ENCODE measurements at regions not wholly inside any gene's neighbourhood (a gene's known extent, or its start where the extent isn't known, plus 50 kb on each side); places are given as distances from the start of the nearest gene placed in this dataset.

GRCh38 chr9:85155352-85155751 lies 485.8 kb downstream of the NTRK2 start:
- POLR2A ChIA-PET (ENCODE audit: low non-redundant PET): no interaction called here

GRCh38 chr9:85151741-85152140 lies 482.2 kb downstream of the NTRK2 start:
- no peak overlapping the region for H3K27ac ChIP-seq (ENCODE audit: low read depth, low read length, poor library complexity, severe bottlenecking)
- H3K9me3 ChIP-seq (ENCODE audit: low read depth, low read length, poor library complexity, severe bottlenecking): no peaks in the 10 kb centered on the region
- DNase-seq (ENCODE audit: low spot score): no peak
- no peaks in the 10 kb centered on the region for H3K4me1 ChIP-seq (ENCODE audit: insufficient read depth, low read length, poor library complexity, severe bottlenecking)
- intact Hi-C loops (cut with micrococcal nuclease; ENCODE audit: unreplicated experiment): no loop called here
- ChIA-PET CTCF (no interaction called here), POLR2A (ENCODE audit: low non-redundant PET) (no interaction called here)
- TF ChIP-seq CTCF (conservative IDR thresholded peaks at IDR 0.05; ENCODE audit: low read depth, low read length): no peak
- TF ChIP-seq EZH2 (IDR thresholded peaks at IDR 0.05; ENCODE audit: borderline replicate concordance, low read depth, low read length, poor library complexity, severe bottlenecking): no peak
- BruUV-seq (replicated peaks): no TSS peak
- H3K36me3 ChIP-seq (ENCODE audit: insufficient read depth, low read length, poor library complexity, severe bottlenecking): no peaks in the 10 kb centered on the region
- H3K4me3 ChIP-seq (ENCODE audit: low read depth, low read length, poor library complexity, severe bottlenecking): no peak overlapping the region
- peaks cover 4% of the 10 kb centered on the region for H3K27me3 ChIP-seq (replicated peaks; ENCODE audit: insufficient read depth, low read depth, low read length, poor library complexity)

More at GRCh38 chr9:85155352-85155751, 485.8 kb downstream of the NTRK2 start:
- Histone ChIP-seq H3K27me3 (replicated peaks; ENCODE audit: insufficient read depth, low read depth, low read length, poor library complexity) (peaks cover 4% of the 10 kb centered on the region), H3K4me1 (ENCODE audit: insufficient read depth, low read length, poor library complexity, severe bottlenecking) (no peaks in the 10 kb centered on the region), H3K27ac (ENCODE audit: low read depth, low read length, poor library complexity, severe bottlenecking) (no peak overlapping the region), H3K36me3 (ENCODE audit: insufficient read depth, low read length, poor library complexity, severe bottlenecking) (no peaks in the 10 kb centered on the region), H3K9me3 (ENCODE audit: low read depth, low read length, poor library complexity, severe bottlenecking) (no peaks in the 10 kb centered on the region), H3K4me3 (ENCODE audit: low read depth, low read length, poor library complexity, severe bottlenecking) (no peak overlapping the region)
- intact Hi-C loops (cut with micrococcal nuclease; ENCODE audit: unreplicated experiment): no loop called here
- no TSS peak for BruUV-seq (replicated peaks)
- no peak for DNase-seq (ENCODE audit: low spot score)
- TF ChIP-seq CTCF (conservative IDR thresholded peaks at IDR 0.05; ENCODE audit: low read depth, low read length) (no peak), EZH2 (IDR thresholded peaks at IDR 0.05; ENCODE audit: borderline replicate concordance, low read depth, low read length, poor library complexity, severe bottlenecking) (no peak)
- CTCF ChIA-PET: no interaction called here

GRCh38 chr9:85151162-85151561 lies 481.6 kb downstream of the NTRK2 start:
- no peaks in the 10 kb centered on the region for H3K9me3 ChIP-seq (ENCODE audit: low read depth, low read length, poor library complexity, severe bottlenecking)
- no TSS peak for BruUV-seq (replicated peaks)
- H3K36me3 ChIP-seq (ENCODE audit: insufficient read depth, low read length, poor library complexity, severe bottlenecking): no peaks in the 10 kb centered on the region
- no peaks in the 10 kb centered on the region for H3K4me1 ChIP-seq (ENCODE audit: insufficient read depth, low read length, poor library complexity, severe bottlenecking)
- intact Hi-C loops (cut with micrococcal nuclease; ENCODE audit: unreplicated experiment): no loop called here
- H3K27ac ChIP-seq (ENCODE audit: low read depth, low read length, poor library complexity, severe bottlenecking): no peak overlapping the region
- TF ChIP-seq CTCF (conservative IDR thresholded peaks at IDR 0.05; ENCODE audit: low read depth, low read length): no peak
- TF ChIP-seq EZH2 (IDR thresholded peaks at IDR 0.05; ENCODE audit: borderline replicate concordance, low read depth, low read length, poor library complexity, severe bottlenecking): no peak
- ChIA-PET CTCF (no interaction called here), POLR2A (ENCODE audit: low non-redundant PET) (no interaction called here)
- no peak for DNase-seq (ENCODE audit: low spot score)
- H3K27me3 ChIP-seq (replicated peaks; ENCODE audit: insufficient read depth, low read depth, low read length, poor library complexity): peaks cover 4% of the 10 kb centered on the region
- H3K4me3 ChIP-seq (ENCODE audit: low read depth, low read length, poor library complexity, severe bottlenecking): no peak overlapping the region
